OCI-LY1 (cell line): ENCODE measurements at regions not wholly inside any gene's neighbourhood (a gene's known extent, or its start where the extent isn't known, plus 50 kb on each side); places are given as distances from the start of the nearest gene placed in this dataset.

Experiments
- H2AFZ ChIP-seq: fragments of 200-600 bp; sonication (generic), shearing (Covaris generic); 2 replicates; pipeline ENCODE4 v1.6.0; 2014; ENCODE audit warnings: antibody characterized with exemption, mild to moderate bottlenecking, low read length
- H3F3A ChIP-seq: fragments of 200-600 bp; sonication (generic), shearing (Covaris generic); 2 replicates; pipeline ENCODE4 v1.6.0; 2014; ENCODE audit warnings: mild to moderate bottlenecking, antibody characterized with exemption, low read length, moderate library complexity; ENCODE audit not compliant: insufficient read depth
- H3K27ac ChIP-seq: fragments of 200-600 bp; sonication (generic); 2 replicates; pipeline ENCODE4 v1.5.1; 2014; ENCODE audit warnings: low read length, mixed run types, mild to moderate bottlenecking, low read depth; ENCODE audit not compliant: poor library complexity, severe bottlenecking
- H3K27me3 ChIP-seq: fragments of 200-600 bp; sonication (generic); 2 replicates; pipeline ENCODE4 v1.6.0; 2014; ENCODE audit warnings: antibody characterized with exemption, mild to moderate bottlenecking, low read length, moderate library complexity; ENCODE audit not compliant: insufficient read depth
- H3K36me3 ChIP-seq: fragments of 200-600 bp; sonication (generic); 2 replicates; pipeline ENCODE4 v1.6.1; 2014; ENCODE audit warnings: mild to moderate bottlenecking, antibody characterized with exemption, low read length, moderate library complexity, mixed read lengths; ENCODE audit not compliant: insufficient read depth
- H3K4me1 ChIP-seq: fragments of 200-600 bp; sonication (generic); 2 replicates; pipeline ENCODE4 v1.5.1; 2014; ENCODE audit warnings: mild to moderate bottlenecking, low read length, moderate library complexity; ENCODE audit not compliant: insufficient read depth, severe bottlenecking
- H3K4me2 ChIP-seq: fragments of 200-600 bp; sonication (generic), shearing (Covaris generic); 2 replicates; pipeline ENCODE4 v1.6.1; 2014; ENCODE audit warnings: low read length
- H3K4me3 ChIP-seq: fragments of 200-600 bp; sonication (generic); 2 replicates; pipeline ENCODE4 v1.5.1; 2014; ENCODE audit warnings: low read length, low read depth, mild to moderate bottlenecking, mixed read lengths; ENCODE audit not compliant: poor library complexity, severe bottlenecking
- H3K79me2 ChIP-seq: fragments of 200-600 bp; shearing (Covaris generic); 2 replicates; pipeline ENCODE4 v1.6.1; 2016; ENCODE audit warnings: mixed run types, low read length, mixed read lengths; ENCODE audit not compliant: insufficient read depth
- H3K9ac ChIP-seq: fragments of 200-600 bp; sonication (generic), shearing (Covaris generic); 2 replicates; pipeline ENCODE4 v1.6.1; 2014; ENCODE audit warnings: mild to moderate bottlenecking, low read length, mixed read lengths
- H3K9me2 ChIP-seq: fragments of 200-600 bp; sonication (generic), shearing (Covaris generic); 2 replicates; pipeline ENCODE4 v1.6.1; 2014; ENCODE audit warnings: low read depth, mild to moderate bottlenecking, low read length, mixed read lengths
- H3K9me3 ChIP-seq: fragments of 200-600 bp; shearing (Covaris generic); 2 replicates; pipeline ENCODE4 v1.6.1; 2014; ENCODE audit warnings: low read length, mixed read lengths
- H4K20me1 ChIP-seq: fragments of 200-600 bp; sonication (generic), shearing (Covaris generic); 2 replicates; pipeline ENCODE4 v1.6.0; 2016; ENCODE audit warnings: mild to moderate bottlenecking, low read length; ENCODE audit not compliant: insufficient read depth
- CTCF ChIP-seq: fragments of 200-600 bp; sonication (generic), shearing (Covaris generic); IDR thresholded peaks from 2 replicates; pipeline ENCODE4 v1.5.1; 2017; ENCODE audit warnings: mild to moderate bottlenecking, antibody characterized with exemption, low read length, moderate library complexity, mixed read lengths
- EZH2 ChIP-seq: fragments of 200-600 bp; sonication (generic), shearing (Covaris generic); IDR thresholded peaks from 2 replicates; pipeline ENCODE4 v1.8.0; 2017; ENCODE audit warnings: borderline replicate concordance, mixed run types, mild to moderate bottlenecking, antibody characterized with exemption, low read length, moderate library complexity, mixed read lengths

DNA sequence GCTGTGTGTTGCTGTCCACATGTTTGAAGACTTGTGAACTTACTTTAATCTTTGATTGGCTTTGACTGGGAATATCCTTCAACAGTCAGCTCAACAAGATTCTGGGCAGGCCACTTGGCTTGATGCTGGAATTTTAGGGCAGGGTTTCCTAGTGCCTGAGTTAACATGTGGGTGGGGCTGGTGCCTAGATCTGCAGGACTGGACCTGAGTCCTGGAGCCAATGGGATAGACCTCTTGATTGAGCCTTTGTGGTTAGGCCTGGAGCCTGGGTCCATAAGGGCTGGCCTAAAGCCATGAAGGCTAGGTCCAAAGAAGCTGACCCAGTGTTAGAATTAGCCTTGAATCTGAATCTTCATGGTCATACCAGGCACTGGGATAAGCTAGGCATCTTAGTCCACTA, 757.1 kb upstream of the ADGRL3 start:
- TF ChIP-seq CTCF = no peak
- TF ChIP-seq EZH2 = no peak
- H3K27me3 ChIP-seq = no peaks in the 10 kb centered on the region

DNA sequence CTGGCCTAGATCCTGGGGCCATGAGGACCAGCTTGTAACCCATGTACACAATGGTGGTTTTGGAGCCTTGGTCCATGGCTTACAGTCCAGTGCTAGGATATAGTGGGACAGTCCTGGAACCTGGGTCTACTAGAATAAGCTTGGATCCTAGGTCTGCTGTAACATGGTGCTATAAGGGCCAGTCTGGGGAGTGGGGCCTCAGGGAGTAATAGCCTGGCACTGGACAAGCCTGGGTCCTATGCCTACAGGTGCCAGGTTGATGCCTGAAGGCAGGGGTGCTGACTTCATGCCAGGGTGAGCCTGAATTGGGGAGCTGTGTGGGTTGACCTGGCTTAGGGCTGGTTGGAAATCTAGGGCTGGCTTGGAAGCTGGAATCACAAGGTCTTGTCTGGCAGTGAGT, 756.3 kb upstream of the ADGRL3 start:
- H3K36me3 ChIP-seq = no peaks in the 10 kb centered on the region
- no peak overlapping the region for H3K9ac ChIP-seq
- TF ChIP-seq EZH2 (no peak), CTCF (no peak)

More for the DNA sequence above, 757.1 kb upstream of the ADGRL3 start:
- H3K9me3 ChIP-seq = no peaks in the 10 kb centered on the region
- H4K20me1 ChIP-seq = no peaks in the 10 kb centered on the region
- no peak overlapping the region for H3K4me3 ChIP-seq
- H3F3A ChIP-seq = no peaks in the 10 kb centered on the region
- H3K4me2 ChIP-seq = no peak overlapping the region
- no peak overlapping the region for H2AFZ ChIP-seq
- no peaks in the 10 kb centered on the region for H3K4me1 ChIP-seq
- no peaks in the 10 kb centered on the region for H3K36me3 ChIP-seq
- H3K9ac ChIP-seq = no peak overlapping the region
- H3K79me2 ChIP-seq = no peaks in the 10 kb centered on the region
- no peak overlapping the region for H3K27ac ChIP-seq
- H3K9me2 ChIP-seq = no peaks in the 10 kb centered on the region

GRCh38 chr4:60450054-60450453, 750.1 kb upstream of the ADGRL3 start:
- TF ChIP-seq CTCF (no peak; the same call in 1 of the 2 replicates), EZH2 (no peak)
- Histone ChIP-seq H3K9me2 (no peaks in the 10 kb centered on the region), H3K4me2 (no peak overlapping the region), H3K4me3 (no peak overlapping the region), H3K4me1 (no peaks in the 10 kb centered on the region), H3F3A (no peaks in the 10 kb centered on the region), H3K36me3 (no peaks in the 10 kb centered on the region), H2AFZ (no peak overlapping the region), H3K27ac (no peak overlapping the region), H3K9me3 (no peaks in the 10 kb centered on the region), H3K27me3 (no peaks in the 10 kb centered on the region), H4K20me1 (no peaks in the 10 kb centered on the region), H3K9ac (no peak overlapping the region), H3K79me2 (no peaks in the 10 kb centered on the region)

More for the DNA sequence above, 756.3 kb upstream of the ADGRL3 start:
- Histone ChIP-seq H3K4me3 (no peak overlapping the region), H3K9me2 (no peaks in the 10 kb centered on the region), H3K9me3 (no peaks in the 10 kb centered on the region), H3K4me1 (no peaks in the 10 kb centered on the region), H3K4me2 (no peak overlapping the region), H3K79me2 (no peaks in the 10 kb centered on the region), H3K27me3 (no peaks in the 10 kb centered on the region), H4K20me1 (no peaks in the 10 kb centered on the region), H2AFZ (no peak overlapping the region), H3K27ac (no peak overlapping the region), H3F3A (no peaks in the 10 kb centered on the region)
